C4-2B (cell line): ENCODE measurements at regions not wholly inside any gene's neighbourhood (a gene's known extent, or its start where the extent isn't known, plus 50 kb on each side); places are given as distances from the start of the nearest gene placed in this dataset.

Experiments
- H3K27ac ChIP-seq: fragments of 450-650 bp; 2 replicates; pipeline ENCODE4 v1.5.1; 2017
- CTCF ChIP-seq: fragments of 450-650 bp; conservative IDR thresholded peaks from 2 replicates; pipeline ENCODE4 v1.5.1; 2017; ENCODE audit warnings: mild to moderate bottlenecking
- ZFX ChIP-seq: fragments of 450-650 bp; IDR thresholded peaks from 2 replicates; pipeline ENCODE4 v1.6.1; 2017

- H3K27ac ChIP-seq, result no peak overlapping the region
- TF ChIP-seq CTCF (no peak), ZFX (no peak)
Measured at GRCh38 chr1:4932311-4933030, 278.1 kb downstream of the AJAP1 start.

GRCh38 chr1:4931486-4931885 lies 277.1 kb downstream of the AJAP1 start:
- TF ChIP-seq ZFX (no peak), CTCF (no peak)
- no peak overlapping the region for H3K27ac ChIP-seq

GRCh38 chr1:4928186-4928585 lies 273.8 kb downstream of the AJAP1 start:
- no peak for TF ChIP-seq ZFX
- TF ChIP-seq CTCF, result no peak
- H3K27ac ChIP-seq, result no peak overlapping the region

GRCh38 chr1:4924356-4924755 lies 269.9 kb downstream of the AJAP1 start:
- no peak overlapping the region for H3K27ac ChIP-seq
- TF ChIP-seq ZFX, result no peak
- no peak for TF ChIP-seq CTCF

- TF ChIP-seq ZFX, result no peak
- no peak for TF ChIP-seq CTCF
- H3K27ac ChIP-seq, result no peak overlapping the region
Measured at GRCh38 chr1:4916610-4917009, 262.2 kb downstream of the AJAP1 start.

- H3K27ac ChIP-seq, result no peak overlapping the region
- TF ChIP-seq ZFX (no peak), CTCF (no peak)
Measured at GRCh38 chr1:4915154-4915553, 260.7 kb downstream of the AJAP1 start.

- no peak overlapping the region for H3K27ac ChIP-seq
- TF ChIP-seq ZFX, result no peak
- TF ChIP-seq CTCF, result no peak
Measured at GRCh38 chr1:4908486-4908885, 254.1 kb downstream of the AJAP1 start.
